HEK293 (cell line): ENCODE measurements at regions not wholly inside any gene's neighbourhood (a gene's known extent, or its start where the extent isn't known, plus 50 kb on each side); places are given as distances from the start of the nearest gene placed in this dataset.

Source experiments
- KLF1 ChIP-seq: fragments of 450-650 bp; formaldehyde crosslinking; IDR thresholded peaks from 2 replicates; pipeline ENCODE4 v1.5.1; 2016; ENCODE audit warnings: missing biosample characterization, missing genetic modification characterization
- KLF10 ChIP-seq: fragments of 450-650 bp; IDR thresholded peaks from 2 replicates; pipeline ENCODE4 v1.5.1; 2018; ENCODE audit warnings: missing biosample characterization, mild to moderate bottlenecking, missing genetic modification characterization
- KLF8 ChIP-seq: fragments of 450-650 bp; formaldehyde crosslinking; IDR thresholded peaks from 2 replicates; pipeline ENCODE4 v1.5.1; 2016; ENCODE audit warnings: missing biosample characterization, missing genetic modification characterization
- OSR2 ChIP-seq: fragments of 450-650 bp; formaldehyde crosslinking; IDR thresholded peaks from 2 replicates; pipeline ENCODE4 v1.5.1; 2016; ENCODE audit warnings: missing biosample characterization, missing genetic modification characterization
- SP3 ChIP-seq: fragments of 450-650 bp; formaldehyde crosslinking; IDR thresholded peaks from 2 replicates; pipeline ENCODE4 v1.5.1; 2016; ENCODE audit warnings: missing biosample characterization, missing genetic modification characterization
- ZFP69B ChIP-seq: fragments of 450-650 bp; formaldehyde crosslinking; IDR thresholded peaks from 2 replicates; pipeline ENCODE4 v1.5.1; 2016; ENCODE audit warnings: missing biosample characterization, missing genetic modification characterization
- ZNF10 ChIP-seq: fragments of 450-650 bp; formaldehyde crosslinking; IDR thresholded peaks from 2 replicates; pipeline ENCODE4 v1.5.1; 2017; ENCODE audit warnings: missing biosample characterization, missing genetic modification characterization
- ZNF114 ChIP-seq: fragments of 450-650 bp; formaldehyde crosslinking; IDR thresholded peaks from 2 replicates; pipeline ENCODE4 v1.5.0; 2017; ENCODE audit warnings: missing biosample characterization, missing genetic modification characterization
- ZNF140 ChIP-seq: fragments of 450-650 bp; formaldehyde crosslinking; IDR thresholded peaks from 2 replicates; pipeline ENCODE4 v1.5.1; 2016; ENCODE audit warnings: missing biosample characterization, missing genetic modification characterization
- ZNF184 ChIP-seq: fragments of 450-650 bp; IDR thresholded peaks from 2 replicates; pipeline ENCODE4 v1.5.1; 2018; ENCODE audit warnings: missing biosample characterization, mild to moderate bottlenecking, missing genetic modification characterization
- ZNF202 ChIP-seq: fragments of 450-650 bp; formaldehyde crosslinking; IDR thresholded peaks from 2 replicates; pipeline ENCODE4 v1.5.1; 2016; ENCODE audit warnings: missing biosample characterization, missing genetic modification characterization, borderline replicate concordance
- ZNF223 ChIP-seq: fragments of 450-650 bp; formaldehyde crosslinking; IDR thresholded peaks from 2 replicates; pipeline ENCODE4 v1.5.1; 2016; ENCODE audit warnings: missing biosample characterization, missing genetic modification characterization
- ZNF292 ChIP-seq: fragments of 450-650 bp; formaldehyde crosslinking; IDR thresholded peaks from 2 replicates; pipeline ENCODE4 v1.5.1; 2016; ENCODE audit warnings: low read depth, missing biosample characterization, missing genetic modification characterization, borderline replicate concordance
- ZNF324 ChIP-seq: fragments of 450-650 bp; formaldehyde crosslinking; IDR thresholded peaks from 2 replicates; pipeline ENCODE4 v1.5.1; 2016; ENCODE audit warnings: missing biosample characterization, missing genetic modification characterization
- ZNF433 ChIP-seq: fragments of 450-650 bp; formaldehyde crosslinking; IDR thresholded peaks from 2 replicates; pipeline ENCODE4 v1.5.1; 2016; ENCODE audit warnings: missing biosample characterization, missing genetic modification characterization, low read depth
- ZNF48 ChIP-seq: fragments of 450-650 bp; formaldehyde crosslinking; IDR thresholded peaks from 2 replicates; pipeline ENCODE4 v1.5.1; 2016; ENCODE audit warnings: missing biosample characterization, missing genetic modification characterization
- ZNF521 ChIP-seq: fragments of 450-650 bp; formaldehyde crosslinking; IDR thresholded peaks from 2 replicates; pipeline ENCODE4 v1.5.1; 2017; ENCODE audit warnings: missing biosample characterization, mild to moderate bottlenecking, missing genetic modification characterization
- ZNF530 ChIP-seq: fragments of 450-650 bp; formaldehyde crosslinking; IDR thresholded peaks from 2 replicates; pipeline ENCODE4 v1.5.1; 2016; ENCODE audit warnings: low read depth, missing biosample characterization, missing genetic modification characterization
- ZNF548 ChIP-seq: fragments of 450-650 bp; formaldehyde crosslinking; IDR thresholded peaks from 2 replicates; pipeline ENCODE4 v1.5.1; 2016; ENCODE audit warnings: missing biosample characterization, missing genetic modification characterization
- ZNF558 ChIP-seq: fragments of 450-650 bp; formaldehyde crosslinking; IDR thresholded peaks from 2 replicates; pipeline ENCODE4 v1.5.1; 2016; ENCODE audit warnings: missing biosample characterization, missing genetic modification characterization
- ZNF561 ChIP-seq: fragments of 450-650 bp; IDR thresholded peaks from 2 replicates; pipeline ENCODE4 v1.5.1; 2018; ENCODE audit warnings: missing biosample characterization, missing genetic modification characterization, borderline replicate concordance
- ZNF610 ChIP-seq: fragments of 450-650 bp; formaldehyde crosslinking; IDR thresholded peaks from 2 replicates; pipeline ENCODE4 v1.5.1; 2016; ENCODE audit warnings: missing biosample characterization, missing genetic modification characterization, borderline replicate concordance
- ZNF623 ChIP-seq: fragments of 450-650 bp; formaldehyde crosslinking; IDR thresholded peaks from 2 replicates; pipeline ENCODE4 v1.5.1; 2016; ENCODE audit warnings: missing biosample characterization, missing genetic modification characterization
- ZNF624 ChIP-seq: fragments of 450-650 bp; formaldehyde crosslinking; IDR thresholded peaks from 2 replicates; pipeline ENCODE4 v1.5.1; 2017; ENCODE audit warnings: missing biosample characterization, missing genetic modification characterization
- ZNF626 ChIP-seq: fragments of 450-650 bp; sonication (Bioruptor Pico); formaldehyde crosslinking; IDR thresholded peaks from 2 replicates; pipeline ENCODE4 v1.5.1; 2018; ENCODE audit warnings: missing biosample characterization, missing genetic modification characterization, inconsistent platforms
- ZNF658 ChIP-seq: fragments of 450-650 bp; formaldehyde crosslinking; IDR thresholded peaks from 2 replicates; pipeline ENCODE4; 2016; ENCODE audit warnings: missing biosample characterization, missing genetic modification characterization
- ZNF704 ChIP-seq: fragments of 450-650 bp; formaldehyde crosslinking; IDR thresholded peaks from 2 replicates; pipeline ENCODE4 v1.5.1; 2016; ENCODE audit warnings: missing biosample characterization, missing genetic modification characterization
- ZNF76 ChIP-seq: fragments of 450-650 bp; formaldehyde crosslinking; IDR thresholded peaks from 2 replicates; pipeline ENCODE4; 2016; ENCODE audit warnings: low read depth, missing biosample characterization, missing genetic modification characterization, borderline replicate concordance
- ZNF768 ChIP-seq: fragments of 450-650 bp; formaldehyde crosslinking; IDR thresholded peaks from 2 replicates; pipeline ENCODE4 v1.5.1; 2018; ENCODE audit warnings: missing biosample characterization, mild to moderate bottlenecking, missing genetic modification characterization
- ZNF776 ChIP-seq: fragments of 450-650 bp; formaldehyde crosslinking; IDR thresholded peaks from 2 replicates; pipeline ENCODE4 v1.5.0; 2017; ENCODE audit warnings: missing biosample characterization, missing genetic modification characterization, borderline replicate concordance
- ZNF837 ChIP-seq: fragments of 450-650 bp; formaldehyde crosslinking; IDR thresholded peaks from 2 replicates; pipeline ENCODE4 v1.5.1; 2016; ENCODE audit warnings: missing biosample characterization, missing genetic modification characterization
- TF ChIP-seq, protein P1 (sequence below): fragments of 450-650 bp; formaldehyde crosslinking; IDR thresholded peaks from 2 replicates; pipeline ENCODE4 v1.5.1; 2016; ENCODE audit warnings: missing biosample characterization, missing genetic modification characterization
- TF ChIP-seq, protein P2 (sequence below): fragments of 450-650 bp; formaldehyde crosslinking; IDR thresholded peaks from 2 replicates; pipeline ENCODE4 v1.5.1; 2016; ENCODE audit warnings: missing biosample characterization, missing genetic modification characterization
- TF ChIP-seq, protein P3 (sequence below): fragments of 450-650 bp; formaldehyde crosslinking; IDR thresholded peaks from 2 replicates; pipeline ENCODE4 v1.5.1; 2016; ENCODE audit warnings: missing biosample characterization, missing genetic modification characterization
- TF ChIP-seq, protein P4 (sequence below): fragments of 450-650 bp; formaldehyde crosslinking; IDR thresholded peaks from 2 replicates; pipeline ENCODE4 v1.5.1; 2016; ENCODE audit warnings: missing biosample characterization, missing genetic modification characterization

GRCh38 chr13:79913141-79913827, 427.6 kb downstream of the SPRY2 start (continued):
- TF ChIP-seq, protein P1, sequence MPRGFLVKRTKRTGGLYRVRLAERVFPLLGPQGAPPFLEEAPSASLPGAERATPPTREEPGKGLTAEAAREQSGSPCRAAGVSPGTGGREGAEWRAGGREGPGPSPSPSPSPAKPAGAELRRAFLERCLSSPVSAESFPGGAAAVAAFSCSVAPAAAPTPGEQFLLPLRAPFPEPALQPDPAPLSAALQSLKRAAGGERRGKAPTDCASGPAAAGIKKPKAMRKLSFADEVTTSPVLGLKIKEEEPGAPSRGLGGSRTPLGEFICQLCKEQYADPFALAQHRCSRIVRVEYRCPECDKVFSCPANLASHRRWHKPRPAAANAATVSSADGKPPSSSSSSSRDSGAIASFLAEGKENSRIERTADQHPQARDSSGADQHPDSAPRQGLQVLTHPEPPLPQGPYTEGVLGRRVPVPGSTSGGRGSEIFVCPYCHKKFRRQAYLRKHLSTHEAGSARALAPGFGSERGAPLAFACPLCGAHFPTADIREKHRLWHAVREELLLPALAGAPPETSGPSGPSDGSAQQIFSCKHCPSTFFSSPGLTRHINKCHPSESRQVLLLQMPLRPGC (tag by site-specific recombination): no peak; the same call in 1 of the 2 replicates
- TF ChIP-seq ZNF10: no peak
- TF ChIP-seq ZNF776 (tag by site-specific recombination): no peak
- TF ChIP-seq ZNF768 (tag by site-specific recombination): no peak
- no peak for TF ChIP-seq ZNF548
- TF ChIP-seq ZNF292 (tag by site-specific recombination): no peak
- TF ChIP-seq ZNF610: no peak
- no peak for TF ChIP-seq ZNF837
- no peak for TF ChIP-seq ZNF626
- no peak for TF ChIP-seq KLF1 (tag by site-specific recombination)
- TF ChIP-seq ZNF223: no peak
- TF ChIP-seq ZNF202 (tag by site-specific recombination): no peak
- TF ChIP-seq ZNF624: no peak
- TF ChIP-seq OSR2: peak; percentile 81
- TF ChIP-seq ZNF658 (tag by site-specific recombination): no peak
- TF ChIP-seq, protein P2, sequence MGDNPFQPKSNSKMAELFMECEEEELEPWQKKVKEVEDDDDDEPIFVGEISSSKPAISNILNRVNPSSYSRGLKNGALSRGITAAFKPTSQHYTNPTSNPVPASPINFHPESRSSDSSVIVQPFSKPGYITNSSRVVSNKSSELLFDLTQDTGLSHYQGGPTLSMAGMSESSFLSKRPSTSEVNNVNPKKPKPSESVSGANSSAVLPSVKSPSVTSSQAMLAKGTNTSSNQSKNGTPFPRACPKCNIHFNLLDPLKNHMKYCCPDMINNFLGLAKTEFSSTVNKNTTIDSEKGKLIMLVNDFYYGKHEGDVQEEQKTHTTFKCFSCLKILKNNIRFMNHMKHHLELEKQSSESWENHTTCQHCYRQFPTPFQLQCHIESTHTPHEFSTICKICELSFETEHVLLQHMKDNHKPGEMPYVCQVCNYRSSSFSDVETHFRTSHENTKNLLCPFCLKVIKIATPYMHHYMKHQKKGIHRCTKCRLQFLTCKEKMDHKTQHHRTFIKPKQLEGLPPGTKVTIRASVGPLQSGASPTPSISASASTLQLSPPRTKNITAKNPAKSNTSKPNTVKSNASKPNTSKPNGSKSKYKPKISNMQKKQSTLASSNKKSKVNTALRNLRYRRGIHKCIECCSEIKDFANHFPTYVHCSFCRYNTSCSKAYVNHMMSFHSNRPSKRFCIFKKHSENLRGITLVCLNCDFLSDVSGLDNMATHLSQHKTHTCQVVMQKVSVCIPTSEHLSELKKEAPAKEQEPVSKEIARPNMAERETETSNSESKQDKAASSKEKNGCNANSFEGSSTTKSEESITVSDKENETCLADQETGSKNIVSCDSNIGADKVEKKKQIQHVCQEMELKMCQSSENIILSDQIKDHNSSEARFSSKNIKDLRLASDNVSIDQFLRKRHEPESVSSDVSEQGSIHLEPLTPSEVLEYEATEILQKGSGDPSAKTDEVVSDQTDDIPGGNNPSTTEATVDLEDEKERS (tag by site-specific recombination): no peak
- TF ChIP-seq ZNF114 (tag by site-specific recombination): no peak
- TF ChIP-seq ZNF521: no peak
- no peak; the same call in 1 of the 2 replicates for TF ChIP-seq KLF10 (tag by site-specific recombination)
- no peak for TF ChIP-seq ZNF433 (tag by site-specific recombination)
- no peak for TF ChIP-seq ZNF558 (tag by site-specific recombination)
- TF ChIP-seq ZNF530: no peak
- TF ChIP-seq ZNF48: no peak
- no peak for TF ChIP-seq ZNF704 (tag by site-specific recombination)
- TF ChIP-seq ZNF561 (tag by site-specific recombination): no peak
- 0 out of 2 replicates have a peak, but pooled peaks have one; percentile 28 for TF ChIP-seq ZNF184
- no peak for TF ChIP-seq SP3 (tag by site-specific recombination)
- TF ChIP-seq ZFP69B: no peak
- TF ChIP-seq ZNF623 (tag by site-specific recombination): no peak
- no peak for TF ChIP-seq ZNF76
- TF ChIP-seq ZNF140: no peak
- TF ChIP-seq, protein P3, sequence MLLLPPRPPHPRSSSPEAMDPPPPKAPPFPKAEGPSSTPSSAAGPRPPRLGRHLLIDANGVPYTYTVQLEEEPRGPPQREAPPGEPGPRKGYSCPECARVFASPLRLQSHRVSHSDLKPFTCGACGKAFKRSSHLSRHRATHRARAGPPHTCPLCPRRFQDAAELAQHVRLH (tag by site-specific recombination): no peak
- TF ChIP-seq ZNF324: no peak
- peak; percentile 26; the same call in 1 of the 2 replicates for TF ChIP-seq KLF8 (tag by site-specific recombination)
- TF ChIP-seq, protein P4, sequence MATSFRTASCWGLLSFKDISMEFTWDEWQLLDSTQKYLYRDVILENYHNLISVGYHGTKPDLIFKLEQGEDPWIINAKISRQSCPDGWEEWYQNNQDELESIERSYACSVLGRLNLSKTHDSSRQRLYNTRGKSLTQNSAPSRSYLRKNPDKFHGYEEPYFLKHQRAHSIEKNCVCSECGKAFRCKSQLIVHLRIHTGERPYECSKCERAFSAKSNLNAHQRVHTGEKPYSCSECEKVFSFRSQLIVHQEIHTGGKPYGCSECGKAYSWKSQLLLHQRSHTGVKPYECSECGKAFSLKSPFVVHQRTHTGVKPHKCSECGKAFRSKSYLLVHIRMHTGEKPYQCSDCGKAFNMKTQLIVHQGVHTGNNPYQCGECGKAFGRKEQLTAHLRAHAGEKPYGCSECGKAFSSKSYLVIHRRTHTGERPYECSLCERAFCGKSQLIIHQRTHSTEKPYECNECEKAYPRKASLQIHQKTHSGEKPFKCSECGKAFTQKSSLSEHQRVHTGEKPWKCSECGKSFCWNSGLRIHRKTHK (tag by site-specific recombination): no peak
